B cell (primary cell): ENCODE measurements at regions not wholly inside any gene's neighbourhood (a gene's known extent, or its start where the extent isn't known, plus 50 kb on each side); places are given as distances from the start of the nearest gene placed in this dataset.

Source experiments
- ATAC-seq: fragments of 200-7000 bp; cut with Tn5 transposase; one replicate; pipeline ENCODE4 v1.10.0; 2021; ENCODE audit warnings: low read depth, mild to moderate bottlenecking, moderate number of reproducible peaks, moderate library complexity
- CTCF ChIA-PET: fragments of 350-600 bp; sonication (Branson Sonifier 250); formaldehyde crosslinking; loops from one replicate; lab custom pipeline; 2021; ENCODE audit warnings: antibody characterized with exemption, inconsistent platforms; lab: Charles Lee
- POLR2A ChIA-PET: fragments of 350-600 bp; sonication (Branson Sonifier 250); formaldehyde crosslinking; loops from one replicate; lab custom pipeline; 2021; ENCODE audit warnings: antibody characterized with exemption; lab: Charles Lee
- DNase-seq: peaks from one replicate; pipeline ENCODE4 v3.0.0; 2013
- H2AFZ ChIP-seq: 2 replicates; pipeline ENCODE4 v1.6.1; 2012; ENCODE audit warnings: mild to moderate bottlenecking, low read depth, low read length; ENCODE audit not compliant: insufficient read depth, poor library complexity, severe bottlenecking
- H3K27ac ChIP-seq, 2 donors: 1 replicate in 1 of 2; 2 replicates in 1 of 2; pipeline ENCODE4 v1.5.1; 2012 to 2013; ENCODE audit warnings: low read length in 2 of 2, mild to moderate bottlenecking in 2 of 2, moderate library complexity in 1 of 2
- H3K27me3 ChIP-seq, 4 experiments: fragments of 200-600 bp in 1 of 4; sonication (generic) in 1 of 4; replicated peaks in 1 of 4; 1 replicate in 2 of 4; 2 replicates in 2 of 4; pipeline versions ENCODE4 v1.6.1 to v1.7.0; 2013 to 2016; ENCODE audit warnings: low read length in 3 of 4, mild to moderate bottlenecking in 2 of 4, mixed read lengths in 1 of 4, moderate library complexity in 1 of 4; ENCODE audit not compliant: insufficient read depth in 4 of 4, control insufficient read depth in 3 of 4; ENCODE audit errors: control extremely low read depth in 1 of 4
- H3K36me3 ChIP-seq, 2 experiments: replicated peaks in 1 of 2; 1 replicate in 1 of 2; 2 replicates in 1 of 2; pipeline versions ENCODE4 v1.6.1 to v1.7.1; 2013; ENCODE audit warnings: low read length in 1 of 2; ENCODE audit not compliant: insufficient read depth in 2 of 2, control insufficient read depth in 1 of 2; ENCODE audit errors: control extremely low read depth in 1 of 2, extremely low read depth in 1 of 2
- H3K4me1 ChIP-seq, 2 donors: fragments of 200-600 bp in 1 of 2; sonication (generic) in 1 of 2; 1 replicate in 1 of 2; 2 replicates in 1 of 2; pipeline versions ENCODE4 v1.5.1 to v1.6.1; 2013 to 2017; ENCODE audit warnings: low read length in 2 of 2; ENCODE audit not compliant: control insufficient read depth in 2 of 2, insufficient read depth in 2 of 2
- H3K4me2 ChIP-seq: replicated peaks from 2 replicates; pipeline ENCODE3; 2012; ENCODE audit warnings: mild to moderate bottlenecking, low read depth, low read length; ENCODE audit not compliant: poor library complexity, severe bottlenecking
- H3K4me3 ChIP-seq, 5 experiments: fragments of 200-600 bp in 1 of 5; sonication (generic) in 1 of 5; 1 replicate in 3 of 5; 2 replicates in 2 of 5; pipeline versions ENCODE4 v1.5.1 to v1.7.0; 2011 to 2016; ENCODE audit warnings: low read length in 4 of 5, mild to moderate bottlenecking in 4 of 5, low read depth in 2 of 5, control low read depth in 1 of 5, moderate library complexity in 1 of 5; ENCODE audit not compliant: insufficient read depth in 1 of 5; ENCODE audit errors: control extremely low read depth in 1 of 5, extremely low read depth in 1 of 5
- H3K79me2 ChIP-seq: fragments of 200-600 bp; sonication (generic); one replicate; pipeline ENCODE4 v1.6.0; 2016; ENCODE audit warnings: low read length; ENCODE audit not compliant: control insufficient read depth, insufficient read depth
- H3K9ac ChIP-seq: fragments of 200-600 bp; sonication (generic); 2 replicates; pipeline ENCODE4 v1.6.1; 2017; ENCODE audit warnings: mild to moderate bottlenecking, low read length, moderate library complexity
- H3K9me3 ChIP-seq, 3 donors: one replicate each; pipeline versions ENCODE4 v1.6.1 to v1.7.1; 2013; ENCODE audit warnings: low read length in 2 of 3; ENCODE audit not compliant: control insufficient read depth in 2 of 3, insufficient read depth in 1 of 3; ENCODE audit errors: control extremely low read depth in 1 of 3
- H4K20me1 ChIP-seq: 2 replicates; pipeline ENCODE4 v1.6.0; 2012; ENCODE audit warnings: mild to moderate bottlenecking, low read length; ENCODE audit not compliant: insufficient read depth, control insufficient read depth, poor library complexity, severe bottlenecking
- H3K27ac Mint-ChIP-seq: one replicate; pipeline ENCODE4 v1.8.0; 2021; ENCODE audit warnings: mixed read lengths
- H3K27me3 Mint-ChIP-seq: one replicate; pipeline ENCODE4 v1.8.0; 2021; ENCODE audit warnings: mixed read lengths
- H3K4me1 Mint-ChIP-seq: one replicate; pipeline ENCODE4 v1.8.0; 2021; ENCODE audit warnings: mixed read lengths
- H3K4me3 Mint-ChIP-seq: one replicate; pipeline ENCODE4 v1.8.0; 2021; ENCODE audit warnings: mixed read lengths
- H3K9me3 Mint-ChIP-seq: one replicate; pipeline ENCODE4 v1.8.0; 2022; ENCODE audit warnings: mixed read lengths; ENCODE audit not compliant: insufficient read depth
- CTCF ChIP-seq: fragments of 200-600 bp; IDR thresholded peaks from one replicate; pipeline ENCODE4 v1.8.0; 2022; ENCODE audit warnings: antibody characterized with exemption, mild to moderate bottlenecking
- EZH2 ChIP-seq: IDR thresholded peaks from 2 replicates; pipeline ENCODE4 v1.6.1; 2012; ENCODE audit warnings: borderline replicate concordance, low read depth, mild to moderate bottlenecking, moderate library complexity, low read length; ENCODE audit not compliant: insufficient read depth, poor library complexity, severe bottlenecking
- WGBS: methylation state at CpG from one replicate; pipeline ENCODE4 v1.1.5; 2013; ENCODE audit warnings: missing lambda C conversion rate; ENCODE audit not compliant: insufficient coverage; 5-methylcytosine and 5-hydroxymethylcytosine counted together
- intact Hi-C: fragments of 100-400 bp; cut with micrococcal nuclease; formaldehyde crosslinking; loops from one replicate; pipeline ENCODE4 v1.10.0; 2022

GRCh38 chr15:81492331-81492968 is 118.4 kb upstream of the TMC3 start:
- Mint-ChIP-seq H3K4me3 (no peak overlapping the region), H3K9me3 (no peaks in the 10 kb centered on the region)
- no peak for DNase-seq

More at GRCh38 chr15:81492331-81492968, 118.4 kb upstream of the TMC3 start:
- Histone ChIP-seq H3K9me3 (no peaks in the 10 kb centered on the region), H3K27ac (no peak overlapping the region), H3K36me3 (no peaks in the 10 kb centered on the region), H3K27me3 (no peaks in the 10 kb centered on the region), H3K9ac (no peak overlapping the region), H3K4me3 (no peak overlapping the region), H3K4me2 (no peak overlapping the region), H3K79me2 (no peaks in the 10 kb centered on the region), H2AFZ (no peak overlapping the region), H4K20me1 (no peaks in the 10 kb centered on the region), H3K4me1 (no peaks in the 10 kb centered on the region)
- ChIA-PET CTCF (no interaction called here), POLR2A (no interaction called here)
- Mint-ChIP-seq H3K4me1 (no peaks in the 10 kb centered on the region), H3K27me3 (peaks cover 4% of the 10 kb centered on the region), H3K27ac (no peak overlapping the region)
- WGBS = 100% methylated on average over 1 of the region's 3 CpGs
- no peak for ATAC-seq
- intact Hi-C loops = no loop called here
- TF ChIP-seq EZH2 (no peak), CTCF (no peak)
